ENCODE measurements at regions not wholly inside any gene's neighbourhood (a gene's known extent, or its start where the extent isn't known, plus 50 kb on each side); places are given as distances from the start of the nearest gene placed in this dataset.
A peak's percentile ranks its signal among the peaks of the same experiment; 100 is the strongest.

DNA sequence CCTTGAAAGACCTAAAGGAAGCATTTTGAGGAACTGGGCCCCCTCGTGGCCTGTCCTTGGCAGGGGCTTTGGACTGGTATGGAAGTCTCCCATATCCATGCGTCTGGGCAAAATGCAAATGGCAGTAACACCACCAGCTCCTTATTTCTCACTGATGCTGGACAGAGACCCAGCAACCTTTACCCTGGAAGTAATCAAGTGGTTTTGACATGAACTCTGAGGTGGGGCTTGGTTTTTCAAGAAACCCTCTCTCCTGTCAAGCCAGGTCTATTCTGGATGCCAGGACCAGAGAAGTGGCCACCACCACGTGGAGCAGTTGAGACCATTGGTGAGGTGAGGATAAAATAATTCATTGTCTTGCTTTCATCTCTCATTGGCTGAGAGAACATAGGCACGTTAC, 84.4 kb downstream of the OTUD1 start:
- H3K4me3 ChIP-seq (ENCODE audit: low read depth, low read length), result no peak overlapping the region
- DNase-seq (ENCODE audit: low read depth, low spot score), result no peak
- CTCF ChIA-PET, result interaction anchor here (0.5 to 9.8 kb wide), 2 partner anchors 36 to 208 kb away, joined by 4 to 148 read pairs; no protein-coding TSS in a partner anchor
- TF ChIP-seq, protein P1, sequence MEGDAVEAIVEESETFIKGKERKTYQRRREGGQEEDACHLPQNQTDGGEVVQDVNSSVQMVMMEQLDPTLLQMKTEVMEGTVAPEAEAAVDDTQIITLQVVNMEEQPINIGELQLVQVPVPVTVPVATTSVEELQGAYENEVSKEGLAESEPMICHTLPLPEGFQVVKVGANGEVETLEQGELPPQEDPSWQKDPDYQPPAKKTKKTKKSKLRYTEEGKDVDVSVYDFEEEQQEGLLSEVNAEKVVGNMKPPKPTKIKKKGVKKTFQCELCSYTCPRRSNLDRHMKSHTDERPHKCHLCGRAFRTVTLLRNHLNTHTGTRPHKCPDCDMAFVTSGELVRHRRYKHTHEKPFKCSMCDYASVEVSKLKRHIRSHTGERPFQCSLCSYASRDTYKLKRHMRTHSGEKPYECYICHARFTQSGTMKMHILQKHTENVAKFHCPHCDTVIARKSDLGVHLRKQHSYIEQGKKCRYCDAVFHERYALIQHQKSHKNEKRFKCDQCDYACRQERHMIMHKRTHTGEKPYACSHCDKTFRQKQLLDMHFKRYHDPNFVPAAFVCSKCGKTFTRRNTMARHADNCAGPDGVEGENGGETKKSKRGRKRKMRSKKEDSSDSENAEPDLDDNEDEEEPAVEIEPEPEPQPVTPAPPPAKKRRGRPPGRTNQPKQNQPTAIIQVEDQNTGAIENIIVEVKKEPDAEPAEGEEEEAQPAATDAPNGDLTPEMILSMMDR (IDR thresholded peaks at IDR 0.05; ENCODE audit: low read depth, low read length), result no peak
- no peaks in the 10 kb centered on the region for H3K27me3 ChIP-seq (ENCODE audit: control insufficient read depth, insufficient read depth, low read length)
- no peak overlapping the region for H3K27ac ChIP-seq (ENCODE audit: low read depth, low read length)
- POLR2A ChIA-PET, result no interaction called here
- no peaks in the 10 kb centered on the region for H3K9me3 ChIP-seq (ENCODE audit: control insufficient read depth, insufficient read depth, low read length)

DNA sequence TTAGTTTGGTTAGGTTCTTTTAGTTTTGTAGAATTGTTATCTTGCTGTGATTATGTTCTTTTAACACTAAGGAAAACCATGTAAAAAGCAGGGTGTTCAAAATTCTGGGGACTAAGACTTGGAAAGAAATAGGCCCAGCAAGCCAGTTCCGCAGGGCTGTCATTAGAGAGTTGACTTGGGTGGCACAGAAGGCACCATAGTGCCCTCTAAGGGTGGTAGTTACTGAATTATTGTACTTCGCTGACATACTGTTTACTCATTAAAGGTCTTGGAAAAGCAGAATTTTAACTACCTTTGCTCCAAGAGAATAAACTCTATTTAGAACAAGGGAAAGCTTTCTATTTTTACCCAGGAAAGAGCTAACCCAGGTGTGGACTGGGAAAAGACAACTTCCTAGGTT, 86.5 kb downstream of the OTUD1 start:
- no peaks in the 10 kb centered on the region for H3K9me3 ChIP-seq (ENCODE audit: control insufficient read depth, insufficient read depth, low read length)
- no peak for DNase-seq (ENCODE audit: low read depth, low spot score)
- no peaks in the 10 kb centered on the region for H3K27me3 ChIP-seq (ENCODE audit: control insufficient read depth, insufficient read depth, low read length)
- CTCF ChIA-PET, result interaction anchor here (0.6 to 9.8 kb wide), 5 partner anchors 9 to 232 kb away, joined by 3 to 148 read pairs (median 6); no protein-coding TSS in a partner anchor
- POLR2A ChIA-PET, result no interaction called here
- TF ChIP-seq, protein P1 (IDR thresholded peaks at IDR 0.05; ENCODE audit: low read depth, low read length), result peak; percentile 38
- no peak overlapping the region for H3K27ac ChIP-seq (ENCODE audit: low read depth, low read length)
- no peak overlapping the region for H3K4me3 ChIP-seq (ENCODE audit: low read depth, low read length)

- TF ChIP-seq, protein P1 (IDR thresholded peaks at IDR 0.05; ENCODE audit: low read depth, low read length), result no peak
- Histone ChIP-seq H3K4me3 (ENCODE audit: low read depth, low read length) (no peak overlapping the region), H3K27me3 (ENCODE audit: control insufficient read depth, insufficient read depth, low read length) (no peaks in the 10 kb centered on the region), H3K9me3 (ENCODE audit: control insufficient read depth, insufficient read depth, low read length) (no peaks in the 10 kb centered on the region), H3K27ac (ENCODE audit: low read depth, low read length) (no peak overlapping the region)
- ChIA-PET CTCF (interaction anchor here (0.6 to 9.8 kb wide), 9 partner anchors 7 to 370 kb away, joined by 3 to 148 read pairs (median 7); no protein-coding TSS in a partner anchor), POLR2A (interaction anchor here (0.8 kb wide), 1 partner anchor 44 kb away, joined by 3 read pairs; no protein-coding TSS in a partner anchor)
- no peak for DNase-seq (ENCODE audit: low read depth, low spot score)
These were observed 89.5 kb downstream of the OTUD1 start for GRCh38 chr10:23528419-23528818.

DNA sequence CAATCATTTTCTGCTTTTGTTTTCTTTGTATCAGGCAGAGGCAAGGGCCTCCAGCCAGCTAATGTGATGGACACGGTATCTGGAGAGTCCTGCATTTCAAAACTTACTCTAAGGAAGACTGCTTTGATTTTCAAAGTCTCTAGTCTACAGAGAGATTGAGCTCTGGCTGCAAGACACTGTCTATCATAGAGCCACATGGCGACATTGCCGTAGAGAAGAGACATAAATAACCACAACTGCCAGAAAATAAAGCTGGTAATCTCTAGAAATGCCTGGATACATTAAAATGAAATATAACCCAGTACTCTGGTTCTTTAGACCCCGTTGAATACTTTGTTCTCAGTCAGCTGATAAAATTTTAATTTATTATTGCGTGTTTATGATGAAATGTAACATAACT, 90.8 kb downstream of the OTUD1 start:
- DNase-seq (ENCODE audit: low read depth, low spot score), result no peak
- TF ChIP-seq, protein P1 (IDR thresholded peaks at IDR 0.05; ENCODE audit: low read depth, low read length), result no peak
- H3K4me3 ChIP-seq (ENCODE audit: low read depth, low read length), result no peak overlapping the region
- no peaks in the 10 kb centered on the region for H3K27me3 ChIP-seq (ENCODE audit: control insufficient read depth, insufficient read depth, low read length)
- ChIA-PET POLR2A (no interaction called here), CTCF (interaction anchor here (1.1 to 9.8 kb wide), 10 partner anchors 9 to 372 kb away, joined by 4 to 148 read pairs (median 6); no protein-coding TSS in a partner anchor)
- H3K27ac ChIP-seq (ENCODE audit: low read depth, low read length), result no peak overlapping the region
- H3K9me3 ChIP-seq (ENCODE audit: control insufficient read depth, insufficient read depth, low read length), result no peaks in the 10 kb centered on the region

DNA sequence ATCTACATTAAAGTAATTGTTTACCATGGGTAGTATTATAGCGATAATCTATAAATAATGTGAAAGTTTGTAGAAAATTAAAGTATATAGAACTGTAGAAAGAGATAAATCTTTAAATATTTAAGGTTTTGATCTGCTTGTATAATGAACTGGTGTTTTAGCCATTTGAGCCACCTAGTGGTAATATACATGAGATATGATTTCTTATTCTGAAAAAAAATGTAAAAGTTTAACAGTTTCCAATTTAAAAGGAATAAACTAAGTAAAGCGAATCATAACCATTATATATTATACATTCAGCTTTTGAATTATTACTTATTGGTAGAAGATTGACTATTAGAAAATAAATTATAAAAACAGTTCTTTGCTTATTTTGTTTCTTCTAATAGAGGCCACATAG, 91.2 kb downstream of the OTUD1 start:
- POLR2A ChIA-PET, result no interaction called here

More for the DNA sequence above, 91.2 kb downstream of the OTUD1 start:
- Histone ChIP-seq H3K9me3 (ENCODE audit: control insufficient read depth, insufficient read depth, low read length) (no peaks in the 10 kb centered on the region), H3K27ac (ENCODE audit: low read depth, low read length) (no peak overlapping the region), H3K27me3 (ENCODE audit: control insufficient read depth, insufficient read depth, low read length) (no peaks in the 10 kb centered on the region), H3K4me3 (ENCODE audit: low read depth, low read length) (no peak overlapping the region)
- TF ChIP-seq, protein P1 (IDR thresholded peaks at IDR 0.05; ENCODE audit: low read depth, low read length), result peak; percentile 47
- CTCF ChIA-PET, result interaction anchor here (1.1 to 9.8 kb wide), 9 partner anchors 9 to 372 kb away, joined by 4 to 148 read pairs (median 5); no protein-coding TSS in a partner anchor
- no peak for DNase-seq (ENCODE audit: low read depth, low spot score)
